Thymus (tissue), 11 donors: ENCODE measurements at regions not wholly inside any gene's neighbourhood (a gene's known extent, or its start where the extent isn't known, plus 50 kb on each side); places are given as distances from the start of the nearest gene placed in this dataset.
"Not testable (repeated sequence)": the region's sequence is repeated elsewhere in the genome, so short reads cannot be mapped to it uniquely, and the experiment has no call there.

Source experiments
- DNase-seq, 9 donors: peaks; one replicate each; pipeline ENCODE4 v3.0.0-alpha.2; 2013; ENCODE audit warnings: low spot score in 9 of 9, low read depth in 6 of 9, missing footprints in 1 of 9
- H3K27ac ChIP-seq, 2 donors: one replicate each; pipeline ENCODE4 v1.5.1; 2013; ENCODE audit warnings: control low read depth in 1 of 2, low read depth in 1 of 2, low read length in 1 of 2, mild to moderate bottlenecking in 1 of 2, moderate library complexity in 1 of 2
- H3K27me3 ChIP-seq, 2 donors: one replicate each; pipeline ENCODE4 v1.5.1; 2013; ENCODE audit warnings: low read length in 1 of 2; ENCODE audit not compliant: control insufficient read depth in 2 of 2, insufficient read depth in 1 of 2
- H3K36me3 ChIP-seq, 2 donors: one replicate each; pipeline ENCODE4 v1.5.1; 2013; ENCODE audit warnings: low read length in 1 of 2, mild to moderate bottlenecking in 1 of 2, moderate library complexity in 1 of 2; ENCODE audit not compliant: control insufficient read depth in 2 of 2, insufficient read depth in 2 of 2
- H3K4me1 ChIP-seq, 2 donors: one replicate each; pipeline ENCODE4 v1.5.1; 2013; ENCODE audit warnings: low read length in 2 of 2; ENCODE audit not compliant: control insufficient read depth in 2 of 2, insufficient read depth in 2 of 2
- H3K4me3 ChIP-seq, 2 donors: one replicate each; pipeline ENCODE4 v1.5.1; 2013; ENCODE audit warnings: low read length in 2 of 2, control low read depth in 1 of 2, mild to moderate bottlenecking in 1 of 2
- H3K9me3 ChIP-seq, 2 donors: one replicate each; pipeline ENCODE4 v1.5.1; 2013; ENCODE audit warnings: low read length in 1 of 2, mild to moderate bottlenecking in 1 of 2; ENCODE audit not compliant: control insufficient read depth in 2 of 2, insufficient read depth in 1 of 2
- WGBS: extraction: QIAGEN DNeasy Blood & Tissue Kit; methylation state at CpG from one replicate; pipeline ENCODE4 v1.1.7; 2013; 5-methylcytosine and 5-hydroxymethylcytosine counted together
- donor health status: healthy.

GRCh38 chr2:67096886-67097285 lies 300.2 kb upstream of the ETAA1 start:
- no peak for DNase-seq
- Histone ChIP-seq H3K27me3 (no peaks in the 10 kb centered on the region), H3K36me3 (no peaks in the 10 kb centered on the region), H3K4me3 (no peak overlapping the region), H3K27ac (no peak overlapping the region), H3K4me1 (no peaks in the 10 kb centered on the region), H3K9me3 (no peaks in the 10 kb centered on the region)

- H3K36me3 ChIP-seq, result no peaks in the 10 kb centered on the region
- H3K27me3 ChIP-seq, result no peaks in the 10 kb centered on the region
- no peaks in the 10 kb centered on the region for H3K4me1 ChIP-seq
- H3K4me3 ChIP-seq, result no peak overlapping the region
- H3K27ac ChIP-seq, result no peak overlapping the region
- peaks cover 0 to 4% of the 10 kb centered on the region in 2 donors for H3K9me3 ChIP-seq
- no peak for DNase-seq
Observed at GRCh38 chr2:67103157-67103556, 294.0 kb upstream of the ETAA1 start.

- H3K9me3 ChIP-seq, result peaks cover 0 to 4% of the 10 kb centered on the region in 2 donors
- WGBS, result 68% methylated on average over 2 of the region's 2 CpGs
- DNase-seq, result no peak
Observed at GRCh38 chr2:67108231-67108630, 288.9 kb upstream of the ETAA1 start.

GRCh38 chr2:67124531-67124930 lies 272.6 kb upstream of the ETAA1 start:
- Histone ChIP-seq H3K4me1 (no peaks in the 10 kb centered on the region), H3K27me3 (no peaks in the 10 kb centered on the region), H3K9me3 (no peaks in the 10 kb centered on the region), H3K36me3 (no peaks in the 10 kb centered on the region), H3K4me3 (no peak overlapping the region), H3K27ac (no peak overlapping the region)
- 95% methylated on average over 1 of the region's 1 CpG for WGBS
- no peak for DNase-seq

More at GRCh38 chr2:67108231-67108630, 288.9 kb upstream of the ETAA1 start:
- no peak overlapping the region for H3K4me3 ChIP-seq
- H3K4me1 ChIP-seq, result no peaks in the 10 kb centered on the region
- no peak overlapping the region for H3K27ac ChIP-seq
- no peaks in the 10 kb centered on the region for H3K36me3 ChIP-seq
- H3K27me3 ChIP-seq, result no peaks in the 10 kb centered on the region

GRCh38 chr2:67130531-67131256 lies 266.4 kb upstream of the ETAA1 start:
- WGBS, result 90% methylated on average over 3 of the region's 3 CpGs
- DNase-seq, result no peak
- H3K27me3 ChIP-seq, result no peaks in the 10 kb centered on the region

GRCh38 chr2:67131257-67131609 lies 265.9 kb upstream of the ETAA1 start:
- Histone ChIP-seq H3K36me3 (no peaks in the 10 kb centered on the region), H3K27me3 (no peaks in the 10 kb centered on the region), H3K4me1 (no peaks in the 10 kb centered on the region), H3K4me3 (no peak overlapping the region), H3K9me3 (no peaks in the 10 kb centered on the region), H3K27ac (no peak overlapping the region)
- no peak for DNase-seq
- WGBS, result 93% methylated on average over 3 of the region's 3 CpGs

More at GRCh38 chr2:67130531-67131256, 266.4 kb upstream of the ETAA1 start:
- no peak overlapping the region for H3K27ac ChIP-seq
- H3K4me1 ChIP-seq, result no peaks in the 10 kb centered on the region
- H3K4me3 ChIP-seq, result no peak overlapping the region
- no peaks in the 10 kb centered on the region for H3K36me3 ChIP-seq
- no peaks in the 10 kb centered on the region for H3K9me3 ChIP-seq

- 50% methylated on average over 2 of the region's 2 CpGs for WGBS
- not testable (repeated sequence) for H3K36me3 ChIP-seq, H3K27me3 ChIP-seq, H3K4me1 ChIP-seq, H3K9me3 ChIP-seq, H3K4me3 ChIP-seq, DNase-seq, H3K27ac ChIP-seq
Observed at GRCh38 chr2:67132441-67132940, 264.6 kb upstream of the ETAA1 start.

GRCh38 chr2:67135208-67135607 lies 261.9 kb upstream of the ETAA1 start:
- Histone ChIP-seq H3K4me3 (no peak overlapping the region), H3K27me3 (no peaks in the 10 kb centered on the region), H3K36me3 (no peaks in the 10 kb centered on the region), H3K27ac (no peak overlapping the region), H3K4me1 (no peaks in the 10 kb centered on the region), H3K9me3 (no peaks in the 10 kb centered on the region)
- no peak for DNase-seq
- 88% methylated on average over 3 of the region's 3 CpGs for WGBS

GRCh38 chr2:67137699-67138098 lies 259.4 kb upstream of the ETAA1 start:
- Histone ChIP-seq H3K27ac (no peak overlapping the region), H3K4me3 (no peak overlapping the region), H3K27me3 (no peaks in the 10 kb centered on the region), H3K36me3 (no peaks in the 10 kb centered on the region), H3K4me1 (no peaks in the 10 kb centered on the region), H3K9me3 (no peaks in the 10 kb centered on the region)
- no peak for DNase-seq
